ENCODE measurements at regions not wholly inside any gene's neighbourhood (a gene's known extent, or its start where the extent isn't known, plus 50 kb on each side); places are given as distances from the start of the nearest gene placed in this dataset.

DNA sequence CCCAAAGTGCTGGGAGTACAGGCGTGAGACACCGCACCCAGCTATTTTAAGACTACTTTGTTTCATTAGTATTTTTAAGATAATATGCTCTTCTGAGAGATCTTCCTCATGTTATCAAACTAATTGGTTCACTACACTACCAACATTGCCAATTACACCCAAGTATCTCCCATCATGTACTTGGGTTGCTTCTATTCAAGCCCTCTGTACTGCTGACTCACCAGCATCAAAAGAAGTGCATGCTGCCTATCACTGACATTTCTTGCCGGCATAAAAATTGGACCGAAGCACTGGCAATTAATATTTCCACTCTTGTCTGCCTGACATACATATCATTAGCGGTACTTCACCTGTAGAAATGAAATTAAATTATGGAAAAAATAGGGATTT lies 164.2 kb upstream of the NBEA start:
- TF ChIP-seq GATA2 (IDR thresholded peaks at IDR 0.05; ENCODE audit: low read depth, low read length) (no peak), GATA3 (IDR thresholded peaks at IDR 0.05; ENCODE audit: low read depth, low read length) (no peak)

Data from SH-SY5Y (cell line).